ENCODE measurements at regions not wholly inside any gene's neighbourhood (a gene's known extent, or its start where the extent isn't known, plus 50 kb on each side); places are given as distances from the start of the nearest gene placed in this dataset.

GRCh38 chr13:82593239-82593638, 1289.0 kb downstream of the SLITRK1 start (continued):
- TF ChIP-seq NKRF (conservative IDR thresholded peaks at IDR 0.05) (no peak), ZNF274 (IDR thresholded peaks at IDR 0.05; ENCODE audit: insufficient read depth, insufficient read length) (no peak), ZBTB4 (CRISPR knock-in tag; IDR thresholded peaks at IDR 0.05) (no peak), SIN3A (IDR thresholded peaks at IDR 0.05; ENCODE audit: low read depth, low read length) (no peak), FOS (IDR thresholded peaks at IDR 0.05; ENCODE audit: borderline replicate concordance, extremely low read depth, insufficient read length) (no peak), TARDBP (IDR thresholded peaks at IDR 0.05; ENCODE audit: borderline replicate concordance) (no peak), DPF2 (IDR thresholded peaks at IDR 0.05) (no peak)

- FAIRE-seq, result no peak
Observed at GRCh38 chr13:82571653-82572052, 1310.6 kb downstream of the SLITRK1 start.

More at GRCh38 chr13:82571653-82572052, 1310.6 kb downstream of the SLITRK1 start:
- H4K20me1 ChIP-seq (ENCODE audit: control insufficient read depth, insufficient read depth), result no peaks in the 10 kb centered on the region
- no TSS peak for BruUV-seq (replicated peaks)
- H3K9me3 ChIP-seq (replicated peaks; ENCODE audit: control insufficient read depth, insufficient read depth, low read length), result no peaks in the 10 kb centered on the region
- no peaks in the 10 kb centered on the region for H3K36me3 ChIP-seq (ENCODE audit: control insufficient read depth in 2 of 2, insufficient read depth in 2 of 2, low read length in 1 of 2)
- ChIA-PET POLR2A (no interaction called here), RAD21 (ENCODE audit: unreplicated experiment) (no interaction called here), SMC1A (ENCODE audit: uncharacterized antibody, unreplicated experiment) (no interaction called here), CTCF (no interaction called here)
- H2AFZ ChIP-seq (ENCODE audit: control insufficient read depth, low read depth, low read length), result no peak overlapping the region
- intact Hi-C loops (cut with micrococcal nuclease; ENCODE audit: unreplicated experiment), result no loop called here
- no peak for DNase-seq (ENCODE audit: low read depth, low spot score)
- TF ChIP-seq SUPT20H (IDR thresholded peaks at IDR 0.05; ENCODE audit: borderline replicate concordance, control insufficient read depth, low read depth, low read length) (no peak), RAD21 (IDR thresholded peaks at IDR 0.05; ENCODE audit: insufficient read depth, low read depth, low read length) (no peak), ZNF207 (IDR thresholded peaks at IDR 0.05; ENCODE audit: borderline replicate concordance) (no peak), EP300 (IDR thresholded peaks at IDR 0.05; ENCODE audit: borderline replicate concordance in 1 of 2, control insufficient read depth in 1 of 2, low read depth in 2 of 2, low read length in 2 of 2) (no peak), SMC3 (IDR thresholded peaks at IDR 0.05; ENCODE audit: borderline replicate concordance, low read length) (no peak), JUND (IDR thresholded peaks at IDR 0.05; ENCODE audit: low read depth, low read length) (no peak)
- WGBS (ENCODE audit: insufficient coverage, insufficient replicate concordance, low lambda C conversion rate, missing lambda C conversion rate), result 24% methylated on average over 3 of the region's 3 CpGs
- no peaks in the 10 kb centered on the region; a peak in 1 of 4 replicates for H3K27me3 ChIP-seq (replicated peaks in 1 of 2; ENCODE audit: control insufficient read depth in 2 of 2, insufficient read depth in 2 of 2, low read length in 1 of 2)
- no peak overlapping the region for H3K27ac ChIP-seq (ENCODE audit: control insufficient read depth, insufficient read depth)
- in situ Hi-C loops (cut with MboI), result no loop called here
- no peak overlapping the region for H3K9ac ChIP-seq (ENCODE audit: control insufficient read depth, insufficient read depth, low read length)
- no peak overlapping the region for H3K4me3 ChIP-seq
- H3K79me2 ChIP-seq (ENCODE audit: control insufficient read depth, insufficient read depth, low read length), result no peaks in the 10 kb centered on the region
- no peaks in the 10 kb centered on the region for H3K4me1 ChIP-seq (ENCODE audit: control insufficient read depth, insufficient read depth, low read length)
- ATAC-seq, result no peak
- no peak overlapping the region for H3K4me2 ChIP-seq (ENCODE audit: control insufficient read depth, insufficient read depth)

Measured in GM12878 (cell line).